HFFc6 (cell line): ENCODE measurements at regions not wholly inside any gene's neighbourhood (a gene's known extent, or its start where the extent isn't known, plus 50 kb on each side); places are given as distances from the start of the nearest gene placed in this dataset.

Experiments
- DNase-seq: peaks from one replicate; pipeline ENCODE4 v3.0.0-alpha.2; 2018
- H3K27ac Mint-ChIP-seq: 2 replicates; pipeline ENCODE4 v1.8.0; 2020; ENCODE audit warnings: mild to moderate bottlenecking, mixed read lengths
- H3K27me3 Mint-ChIP-seq: 2 replicates; pipeline ENCODE4 v1.8.0; 2021; ENCODE audit warnings: mild to moderate bottlenecking, moderate library complexity, mixed read lengths; ENCODE audit not compliant: insufficient read depth
- H3K36me3 Mint-ChIP-seq: 2 replicates; pipeline ENCODE4 v1.8.0; 2021; ENCODE audit warnings: low read depth, mixed read lengths
- H3K4me1 Mint-ChIP-seq: 2 replicates; pipeline ENCODE4 v1.8.0; 2020; ENCODE audit warnings: low read depth, mixed read lengths
- H3K4me3 Mint-ChIP-seq: 2 replicates; pipeline ENCODE4 v1.8.0; 2020; ENCODE audit warnings: mild to moderate bottlenecking, moderate library complexity, mixed read lengths
- H3K9me3 Mint-ChIP-seq: 2 replicates; pipeline ENCODE4 v1.8.0; 2020; ENCODE audit warnings: mild to moderate bottlenecking, mixed read lengths
- TF ChIP-seq, protein P1 (sequence below): fragments of 200-600 bp; sonication (generic); IDR thresholded peaks from 2 replicates; pipeline ENCODE4 v1.5.0; 2021; ENCODE audit warnings: antibody characterized with exemption, mild to moderate bottlenecking

DNA sequence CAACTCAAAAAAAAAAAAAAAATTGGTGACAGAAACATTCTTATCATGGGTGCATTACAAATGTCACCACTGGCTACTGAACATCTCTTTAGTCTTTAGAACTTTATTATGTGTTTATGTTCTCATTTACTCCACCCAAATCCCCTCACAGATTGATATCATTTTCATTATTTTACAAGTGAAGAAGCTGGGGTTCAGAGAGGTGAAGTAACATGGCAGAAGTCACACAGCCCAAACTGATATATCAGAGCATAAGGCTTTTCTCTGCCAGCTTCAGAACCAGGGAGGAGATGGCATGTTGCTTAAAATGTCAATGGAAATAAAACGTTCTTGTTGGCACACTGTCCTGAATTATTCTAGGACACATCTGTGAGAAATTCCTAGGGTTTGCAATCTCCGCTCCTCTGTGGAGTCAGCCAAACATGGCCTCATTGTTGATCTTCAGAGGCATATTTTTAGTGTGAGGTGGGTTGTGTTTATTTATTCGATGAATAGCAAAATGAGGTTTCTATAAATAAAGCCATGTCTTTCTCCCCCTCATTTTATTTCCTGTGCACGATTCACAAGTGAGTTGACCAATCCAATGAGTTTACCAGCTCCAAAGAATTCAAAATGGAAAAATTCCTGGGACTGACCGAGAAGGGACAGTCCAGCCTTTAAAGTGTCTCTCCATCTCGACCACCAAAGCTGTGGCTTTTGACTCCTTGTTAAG lies 72.9 kb upstream of the ANO1 start:
- Mint-ChIP-seq H3K9me3 (no peaks in the 10 kb centered on the region), H3K27me3 (peaks cover 30% of the 10 kb centered on the region), H3K36me3 (no peaks in the 10 kb centered on the region), H3K4me3 (peak overlapping the region; percentile 36), H3K4me1 (peaks cover 20% of the 10 kb centered on the region), H3K27ac (peak overlapping the region; percentile 59)
- peak; percentile 70 for DNase-seq
- TF ChIP-seq, protein P1, sequence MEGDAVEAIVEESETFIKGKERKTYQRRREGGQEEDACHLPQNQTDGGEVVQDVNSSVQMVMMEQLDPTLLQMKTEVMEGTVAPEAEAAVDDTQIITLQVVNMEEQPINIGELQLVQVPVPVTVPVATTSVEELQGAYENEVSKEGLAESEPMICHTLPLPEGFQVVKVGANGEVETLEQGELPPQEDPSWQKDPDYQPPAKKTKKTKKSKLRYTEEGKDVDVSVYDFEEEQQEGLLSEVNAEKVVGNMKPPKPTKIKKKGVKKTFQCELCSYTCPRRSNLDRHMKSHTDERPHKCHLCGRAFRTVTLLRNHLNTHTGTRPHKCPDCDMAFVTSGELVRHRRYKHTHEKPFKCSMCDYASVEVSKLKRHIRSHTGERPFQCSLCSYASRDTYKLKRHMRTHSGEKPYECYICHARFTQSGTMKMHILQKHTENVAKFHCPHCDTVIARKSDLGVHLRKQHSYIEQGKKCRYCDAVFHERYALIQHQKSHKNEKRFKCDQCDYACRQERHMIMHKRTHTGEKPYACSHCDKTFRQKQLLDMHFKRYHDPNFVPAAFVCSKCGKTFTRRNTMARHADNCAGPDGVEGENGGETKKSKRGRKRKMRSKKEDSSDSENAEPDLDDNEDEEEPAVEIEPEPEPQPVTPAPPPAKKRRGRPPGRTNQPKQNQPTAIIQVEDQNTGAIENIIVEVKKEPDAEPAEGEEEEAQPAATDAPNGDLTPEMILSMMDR: no peak

DNA sequence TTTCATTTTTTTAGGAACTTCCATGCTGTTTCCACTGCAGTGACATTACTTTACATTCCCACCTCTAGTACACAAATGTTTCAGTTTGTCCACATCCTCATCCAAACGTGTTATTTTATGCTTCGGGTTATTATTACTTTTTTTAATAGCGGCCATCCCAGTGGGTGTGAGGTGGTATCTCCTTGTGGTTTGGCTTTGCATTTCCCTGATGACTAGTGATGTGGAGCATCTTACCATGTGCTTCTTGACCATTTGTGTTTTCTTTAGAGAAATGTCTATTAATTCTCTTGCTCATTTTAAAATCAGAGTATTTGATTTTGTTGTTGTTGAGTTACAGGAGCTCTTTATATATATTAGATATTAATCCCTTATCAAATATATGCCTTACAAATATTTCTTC lies 70.3 kb upstream of the ANO1 start:
- Mint-ChIP-seq H3K27ac (no peak overlapping the region), H3K27me3 (peaks cover 9% of the 10 kb centered on the region), H3K4me3 (no peak overlapping the region), H3K4me1 (peaks cover 20% of the 10 kb centered on the region), H3K36me3 (no peaks in the 10 kb centered on the region), H3K9me3 (no peaks in the 10 kb centered on the region)
- TF ChIP-seq, protein P1: no peak
- no peak for DNase-seq

DNA sequence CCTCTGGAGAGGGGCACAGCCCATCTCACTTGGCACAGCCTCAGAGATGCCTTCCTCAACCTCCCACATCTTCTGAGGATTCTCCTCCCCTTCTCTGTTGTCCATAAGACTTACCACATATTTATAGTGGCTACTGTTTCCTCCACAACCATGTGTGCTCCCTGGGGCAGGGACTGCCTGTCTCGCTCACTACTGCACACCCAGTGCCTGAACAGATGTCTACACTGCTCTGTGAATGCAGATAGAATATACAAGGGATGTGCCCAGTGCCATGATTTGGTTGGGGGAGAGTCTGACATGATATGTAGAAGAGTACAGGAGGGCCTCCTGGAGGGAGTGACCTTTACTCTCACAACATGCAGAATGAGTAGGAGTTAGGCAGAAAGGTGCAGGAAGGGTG lies 67.3 kb upstream of the ANO1 start:
- Mint-ChIP-seq H3K36me3 (no peaks in the 10 kb centered on the region), H3K9me3 (no peaks in the 10 kb centered on the region), H3K27ac (no peak overlapping the region), H3K4me3 (no peak overlapping the region), H3K4me1 (peaks cover 10% of the 10 kb centered on the region), H3K27me3 (peaks cover 2% of the 10 kb centered on the region)
- TF ChIP-seq, protein P1: no peak
- DNase-seq: no peak

DNA sequence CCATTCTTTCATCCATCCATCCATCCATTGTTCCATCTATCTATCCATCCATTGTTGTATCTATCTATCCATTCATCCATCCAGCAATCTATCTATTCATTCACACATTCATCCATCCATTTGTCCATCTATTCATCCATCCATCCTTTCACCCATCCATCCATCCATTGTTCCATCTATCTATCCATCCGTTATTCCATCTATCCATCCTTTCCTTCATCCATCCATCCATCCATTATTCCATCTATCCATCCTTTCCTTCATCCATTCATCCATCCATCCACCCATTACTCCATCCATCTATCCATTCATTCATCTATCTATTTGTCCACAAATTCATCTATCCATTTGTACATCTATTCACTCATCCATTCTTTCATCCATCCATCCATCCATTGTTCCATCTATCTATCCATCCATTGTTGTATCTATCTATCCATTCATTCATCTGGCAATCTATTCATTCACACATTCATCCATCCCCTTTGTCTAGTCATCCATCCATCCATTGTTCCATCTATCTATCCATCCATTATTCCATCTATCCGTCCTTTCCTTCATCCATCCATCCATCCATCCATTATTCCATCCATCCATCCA lies 65.9 kb upstream of the ANO1 start:
- H3K27ac Mint-ChIP-seq: no peak overlapping the region
- H3K4me1 Mint-ChIP-seq: peaks cover 13% of the 10 kb centered on the region
- TF ChIP-seq, protein P1: no peak
- H3K27me3 Mint-ChIP-seq: peaks cover 2% of the 10 kb centered on the region
- no peak overlapping the region for H3K4me3 Mint-ChIP-seq
- no peak for DNase-seq
- H3K9me3 Mint-ChIP-seq: no peaks in the 10 kb centered on the region
- no peaks in the 10 kb centered on the region for H3K36me3 Mint-ChIP-seq

DNA sequence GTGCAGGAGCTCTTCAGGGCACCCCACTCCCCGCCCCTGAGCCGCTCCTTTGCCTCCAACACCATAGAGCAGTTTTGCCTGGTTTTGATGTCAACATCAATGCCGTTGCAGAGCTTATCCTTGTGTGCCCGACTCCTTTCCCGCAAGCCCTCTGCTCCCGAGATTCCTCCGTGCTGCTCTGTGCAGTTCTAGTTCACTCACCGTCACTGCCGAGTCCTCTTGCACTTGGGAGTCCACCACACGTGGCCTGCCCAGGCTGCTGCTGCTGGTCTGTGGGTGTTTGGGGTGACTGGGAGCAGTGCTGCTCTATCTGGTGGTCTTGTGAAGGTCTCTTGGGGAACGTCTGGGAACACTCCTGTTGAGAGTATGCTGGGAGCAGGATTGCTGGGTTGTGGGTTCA lies 63.8 kb upstream of the ANO1 start:
- H3K27me3 Mint-ChIP-seq: peaks cover 8% of the 10 kb centered on the region
- H3K36me3 Mint-ChIP-seq: no peaks in the 10 kb centered on the region
- DNase-seq: no peak
- peaks cover 24% of the 10 kb centered on the region for H3K4me1 Mint-ChIP-seq
- TF ChIP-seq, protein P1: no peak
- no peak overlapping the region for H3K4me3 Mint-ChIP-seq
- H3K9me3 Mint-ChIP-seq: no peaks in the 10 kb centered on the region
- no peak overlapping the region for H3K27ac Mint-ChIP-seq
